HCT116 (cell line): ENCODE measurements at regions not wholly inside any gene's neighbourhood (a gene's known extent, or its start where the extent isn't known, plus 50 kb on each side); places are given as distances from the start of the nearest gene placed in this dataset.

Experiments used
- ATAC-seq: fragments of 200-7000 bp; cut with Tn5 transposase; 2 replicates; pipeline ENCODE4 v1.9.1; 2020; ENCODE audit warnings: mild to moderate bottlenecking, moderate library complexity
- BruUV-seq: library from RNA; stranded (reverse); fragments of 400-500 nt; replicated peaks from 2 replicates; lab custom pipeline; 2021; lab: Mats Ljungman, UMichigan
- CTCF ChIA-PET: fragments of 300-600 bp; sonication (Branson Sonifier 250); formaldehyde crosslinking; loops from one replicate; lab custom pipeline; 2021; ENCODE audit warnings: antibody characterized with exemption; lab: Charles Lee
- POLR2A ChIA-PET: fragments of 300-600, 350-600 bp; sonication (Branson Sonifier 250); formaldehyde crosslinking; loops from one replicate; lab custom pipeline; 2021; ENCODE audit warnings: antibody characterized with exemption; lab: Charles Lee
- RAD21 ChIA-PET, 2 experiments: fragments of 300-600 bp; sonication (Branson Sonifier 250); formaldehyde crosslinking; loops; one replicate each; lab custom pipeline; 2023; ENCODE audit warnings: low total read pairs in 2 of 2; ENCODE audit not compliant: uncharacterized antibody in 2 of 2, unreplicated experiment in 2 of 2, low non-redundant PET in 1 of 2; lab: Charles Lee
- DNase-seq: peaks from one replicate; pipeline ENCODE4 v3.0.0-alpha.2; 2010; ENCODE audit warnings: low read depth, low spot score
- H2AFZ ChIP-seq: fragments of 200-600 bp; shearing (Covaris generic), sonication (generic); 2 replicates; pipeline ENCODE4 v1.6.1; 2017; ENCODE audit warnings: low read depth, mixed run types, mixed read lengths, antibody characterized with exemption, low read length; ENCODE audit not compliant: poor library complexity, severe bottlenecking
- H3K27ac ChIP-seq: 2 replicates; pipeline ENCODE4 v1.5.1; 2012; ENCODE audit warnings: low read depth, low read length
- H3K27me3 ChIP-seq: fragments of 200-600 bp; sonication (generic); 2 replicates; pipeline ENCODE4 v1.6.1; 2016; ENCODE audit warnings: mixed run types, low read length, mixed read lengths; ENCODE audit not compliant: insufficient read depth
- H3K36me3 ChIP-seq, 2 experiments: fragments of 200-500 bp in 1 of 2; fragments of 200-600 bp in 1 of 2; sonication (Bioruptor generic) in 1 of 2; sonication (generic) in 1 of 2; 2 replicates each; pipeline versions ENCODE4 v1.5.1 to v1.6.1; 2014 to 2016; ENCODE audit warnings: low read length in 2 of 2, inconsistent platforms in 1 of 2, mixed read lengths in 1 of 2, mixed run types in 1 of 2; ENCODE audit not compliant: insufficient read depth in 2 of 2, control insufficient read depth in 1 of 2
- H3K4me1 ChIP-seq, 2 experiments: fragments of 200-600 bp in 1 of 2; sonication (generic) in 1 of 2; 2 replicates each; pipeline versions ENCODE4 v1.5.1 to v1.6.1; 2012 to 2017; ENCODE audit warnings: low read length in 2 of 2, inconsistent platforms in 1 of 2, mild to moderate bottlenecking in 1 of 2, mixed read lengths in 1 of 2, mixed run types in 1 of 2, moderate library complexity in 1 of 2; ENCODE audit not compliant: insufficient read depth in 2 of 2, control insufficient read depth in 1 of 2
- H3K4me2 ChIP-seq: fragments of 200-600 bp; sonication (generic); 2 replicates; pipeline ENCODE4 v1.6.1; 2017; ENCODE audit warnings: mixed run types, low read length, mixed read lengths
- H3K4me3 ChIP-seq, 2 experiments: fragments of 200-600 bp in 1 of 2; sonication (generic) in 1 of 2; replicated peaks in 1 of 2; 2 replicates each; pipeline ENCODE4 v1.5.1; 2011 to 2016; ENCODE audit warnings: low read length in 2 of 2, control low read depth in 1 of 2, low read depth in 1 of 2, mild to moderate bottlenecking in 1 of 2, mixed read lengths in 1 of 2, mixed run types in 1 of 2
- H3K79me2 ChIP-seq: fragments of 200-600 bp; sonication (generic); 2 replicates; pipeline ENCODE4 v1.6.1; 2017; ENCODE audit warnings: mild to moderate bottlenecking, mixed run types, low read length, moderate library complexity, mixed read lengths; ENCODE audit not compliant: insufficient read depth
- H3K9ac ChIP-seq: fragments of 200-600 bp; sonication (generic); 2 replicates; pipeline ENCODE4 v1.6.1; 2016; ENCODE audit warnings: low read length, mixed read lengths
- H3K9me2 ChIP-seq: fragments of 200-600 bp; sonication (generic), shearing (Covaris generic); 2 replicates; pipeline ENCODE4 v1.6.1; 2017; ENCODE audit warnings: mixed run types, mild to moderate bottlenecking, moderate library complexity; ENCODE audit not compliant: insufficient read depth
- H3K9me3 ChIP-seq, 2 experiments: fragments of 200-500 bp in 1 of 2; fragments of 200-600 bp in 1 of 2; sonication (Bioruptor generic) in 1 of 2; sonication (generic) in 1 of 2; 2 replicates each; pipeline ENCODE4 v1.6.1; 2014 to 2017; ENCODE audit warnings: low read length in 2 of 2, mixed read lengths in 2 of 2, inconsistent platforms in 1 of 2, low read depth in 1 of 2, mild to moderate bottlenecking in 1 of 2, mixed run types in 1 of 2, moderate library complexity in 1 of 2; ENCODE audit not compliant: control insufficient read depth in 1 of 2, insufficient read depth in 1 of 2
- H4K20me1 ChIP-seq: fragments of 200-600 bp; sonication (generic), shearing (Covaris generic); 2 replicates; pipeline ENCODE4 v1.6.1; 2017; ENCODE audit warnings: mixed run types, mild to moderate bottlenecking, moderate library complexity; ENCODE audit not compliant: insufficient read depth
- ATF3 ChIP-seq: IDR thresholded peaks from 2 replicates; pipeline ENCODE4 v1.6.1; 2012
- CBX3 ChIP-seq: IDR thresholded peaks from 2 replicates; pipeline ENCODE4 v1.6.1; 2012; ENCODE audit warnings: low read depth
- CEBPB ChIP-seq: IDR thresholded peaks from 2 replicates; pipeline ENCODE4 v1.6.1; 2012; ENCODE audit warnings: low read depth
- CTCF ChIP-seq, 3 experiments: fragments of 200-600 bp in 1 of 3; sonication (generic) in 1 of 3; IDR thresholded peaks in 2 of 3; conservative IDR thresholded peaks in 1 of 3; 2 replicates each; pipeline ENCODE4 v1.5.1; 2012 to 2017; ENCODE audit warnings: low read depth in 2 of 3, low read length in 2 of 3, antibody characterized with exemption in 1 of 3, borderline replicate concordance in 1 of 3, control low read depth in 1 of 3, mild to moderate bottlenecking in 1 of 3, mixed read lengths in 1 of 3, mixed run types in 1 of 3, moderate library complexity in 1 of 3; ENCODE audit not compliant: insufficient read depth in 1 of 3
- EGR1 ChIP-seq: IDR thresholded peaks from 2 replicates; pipeline ENCODE4 v1.6.1; 2012; ENCODE audit warnings: low read depth
- ELF1 ChIP-seq: IDR thresholded peaks from 2 replicates; pipeline ENCODE4 v1.6.1; 2012; ENCODE audit warnings: low read depth, borderline replicate concordance
- EZH2 ChIP-seq: fragments of 200-600 bp; sonication (generic); IDR thresholded peaks from 2 replicates; pipeline ENCODE4 v1.6.1; 2017; ENCODE audit warnings: antibody characterized with exemption, mixed run types
- FOSL1 ChIP-seq: IDR thresholded peaks from 2 replicates; pipeline ENCODE4 v1.6.1; 2012; ENCODE audit warnings: low read depth
- JUND ChIP-seq: IDR thresholded peaks from 2 replicates; pipeline ENCODE4 v1.6.1; 2012
- POLR2A ChIP-seq: IDR thresholded peaks from 2 replicates; pipeline ENCODE4 v1.7.0; 2011; ENCODE audit warnings: borderline replicate concordance; ENCODE audit not compliant: insufficient read depth, insufficient read length; ENCODE audit errors: extremely low read depth
- POLR2AphosphoS5 ChIP-seq: IDR thresholded peaks from 2 replicates; pipeline ENCODE4 v1.6.1; 2011; ENCODE audit warnings: mild to moderate bottlenecking, low read depth, low read length, moderate library complexity
- RAD21 ChIP-seq: IDR thresholded peaks from 2 replicates; pipeline ENCODE4 v1.6.1; 2012; ENCODE audit warnings: low read depth, mild to moderate bottlenecking
- REST ChIP-seq: IDR thresholded peaks from 2 replicates; pipeline ENCODE4 v1.6.1; 2012; ENCODE audit warnings: low read depth
- SIN3A ChIP-seq: IDR thresholded peaks from 2 replicates; pipeline ENCODE4 v1.6.1; 2012; ENCODE audit warnings: low read depth
- SP1 ChIP-seq: IDR thresholded peaks from 2 replicates; pipeline ENCODE4 v1.6.1; 2012; ENCODE audit warnings: low read depth
- TCF7L2 ChIP-seq: IDR thresholded peaks from 2 replicates; pipeline ENCODE4 v1.7.0; 2011; ENCODE audit warnings: borderline replicate concordance, inconsistent platforms; ENCODE audit not compliant: insufficient read depth, insufficient read length; ENCODE audit errors: extremely low read depth
- YY1 ChIP-seq: IDR thresholded peaks from 2 replicates; pipeline ENCODE4 v1.6.1; 2011; ENCODE audit warnings: low read length, low read depth, moderate library complexity, mild to moderate bottlenecking; ENCODE audit not compliant: insufficient replicate concordance; ENCODE audit errors: extremely low read depth
- ZBTB33 ChIP-seq: IDR thresholded peaks from 2 replicates; pipeline ENCODE4 v1.6.1; 2011; ENCODE audit warnings: mild to moderate bottlenecking, low read length, moderate library complexity; ENCODE audit not compliant: insufficient replicate concordance; ENCODE audit errors: extremely low read depth
- ZFX ChIP-seq: fragments of 450-650 bp; IDR thresholded peaks from 2 replicates; pipeline ENCODE4 v1.6.1; 2017
- ZNF274 ChIP-seq: fragments of 200-500 bp; sonication (Bioruptor generic); IDR thresholded peaks from 2 replicates; pipeline ENCODE4 v1.6.1; 2014; ENCODE audit warnings: mild to moderate bottlenecking, low read depth, low read length, inconsistent platforms
- intact Hi-C: fragments of 100-400 bp; cut with micrococcal nuclease; formaldehyde crosslinking; loops from 2 replicates; pipeline ENCODE4 v1.10.0; 2022

- TF ChIP-seq POLR2AphosphoS5 (no peak), REST (no peak), TCF7L2 (no peak), JUND (no peak), YY1 (no peak), ATF3 (no peak), CEBPB (no peak), ZNF274 (no peak), ELF1 (no peak), SIN3A (no peak), ZBTB33 (no peak), EZH2 (no peak), ZFX (no peak), EGR1 (no peak), CBX3 (no peak), CTCF (IDR thresholded peaks at IDR 0.05 in 2 of 3, conservative IDR thresholded peaks at IDR 0.05 in 1 of 3; ENCODE audit: borderline replicate concordance in 1 of 3, insufficient read depth in 1 of 3, low read depth in 2 of 3, low read length in 2 of 3) (no peak), POLR2A (no peak), SP1 (no peak), FOSL1 (no peak), RAD21 (no peak)
- Histone ChIP-seq H3K27me3 (no peaks in the 10 kb centered on the region), H3K79me2 (no peaks in the 10 kb centered on the region), H3K4me2 (no peak overlapping the region), H3K9me3 (no peaks in the 10 kb centered on the region), H3K4me1 (no peaks in the 10 kb centered on the region), H3K9ac (no peak overlapping the region), H3K4me3 (no peak overlapping the region), H3K36me3 (no peaks in the 10 kb centered on the region), H2AFZ (no peak overlapping the region), H3K27ac (no peak overlapping the region), H4K20me1 (no peaks in the 10 kb centered on the region), H3K9me2 (no peaks in the 10 kb centered on the region)
- CTCF ChIA-PET = no interaction called here
- ATAC-seq (no peak), DNase-seq (no peak)
- BruUV-seq = no TSS peak
- intact Hi-C loops = no loop called here
- POLR2A ChIA-PET = no interaction called here
- RAD21 ChIA-PET = no interaction called here
Measured at GRCh38 chrX:51395480-51395809, 62.8 kb downstream of the NUDT10 start.
